OCI-LY3 (cell line): ENCODE measurements at regions not wholly inside any gene's neighbourhood (a gene's known extent, or its start where the extent isn't known, plus 50 kb on each side); places are given as distances from the start of the nearest gene placed in this dataset.

Experiments used
- H2AFZ ChIP-seq: fragments of 200-600, 300-600 bp; shearing (Covaris generic); 2 replicates; pipeline ENCODE4 v1.6.0; 2014; ENCODE audit warnings: antibody characterized with exemption, low read depth, low read length
- H3K27ac ChIP-seq: fragments of 200-600, 300-600 bp; sonication (generic); 2 replicates; pipeline ENCODE4 v1.5.1; 2014; ENCODE audit warnings: mild to moderate bottlenecking, low read length, moderate library complexity, mixed read lengths
- H3K27me3 ChIP-seq: fragments of 200-600, 300-600 bp; sonication (generic); 2 replicates; pipeline ENCODE4 v1.6.1; 2014; ENCODE audit warnings: low read depth, low read length, mixed read lengths
- H3K36me3 ChIP-seq: fragments of 200-600, 300-600 bp; sonication (generic); replicated peaks from 2 replicates; pipeline ENCODE3; 2014; ENCODE audit warnings: low read depth, low read length, mixed read lengths
- H3K4me1 ChIP-seq: fragments of 300-600, 200-600 bp; sonication (generic); 2 replicates; pipeline ENCODE4 v1.6.1; 2014; ENCODE audit warnings: low read length, mixed read lengths
- H3K4me2 ChIP-seq: fragments of 200-600, 300-600 bp; sonication (generic); 2 replicates; pipeline ENCODE4 v1.6.1; 2014; ENCODE audit warnings: low read length, mixed read lengths
- H3K4me3 ChIP-seq: fragments of 300-600, 200-600 bp; sonication (generic); 2 replicates; pipeline ENCODE4 v1.5.1; 2014; ENCODE audit warnings: antibody characterized with exemption, mild to moderate bottlenecking, low read length, moderate library complexity
- H3K79me2 ChIP-seq: fragments of 300-600, 200-600 bp; shearing (Covaris generic); 2 replicates; pipeline ENCODE4 v1.6.1; 2014; ENCODE audit warnings: mild to moderate bottlenecking, low read length, mixed read lengths
- H3K9ac ChIP-seq: fragments of 300-600, 200-600 bp; shearing (Covaris generic); 2 replicates; pipeline ENCODE4 v1.6.0; 2014; ENCODE audit warnings: mild to moderate bottlenecking, low read length, moderate library complexity
- H3K9me3 ChIP-seq: fragments of 200-600, 300-600 bp; shearing (Covaris generic); 2 replicates; pipeline ENCODE4 v1.6.1; 2014; ENCODE audit warnings: low read length, mixed read lengths; ENCODE audit not compliant: insufficient read depth
- H4K20me1 ChIP-seq: fragments of 200-600, 300-600 bp; sonication (generic); 2 replicates; pipeline ENCODE4 v1.6.1; 2016; ENCODE audit warnings: low read length, mixed read lengths; ENCODE audit not compliant: insufficient read depth
- CTCF ChIP-seq: fragments of 200-600, 300-600 bp; sonication (generic); IDR thresholded peaks from 2 replicates; pipeline ENCODE4 v1.5.1; 2014; ENCODE audit warnings: antibody characterized with exemption, low read length, low read depth
- EZH2phosphoT487 ChIP-seq: fragments of 200-600 bp; shearing (Covaris generic); IDR thresholded peaks from 2 replicates; pipeline ENCODE4 v1.6.1; 2018; ENCODE audit warnings: antibody characterized with exemption, mixed run types, low read depth

DNA sequence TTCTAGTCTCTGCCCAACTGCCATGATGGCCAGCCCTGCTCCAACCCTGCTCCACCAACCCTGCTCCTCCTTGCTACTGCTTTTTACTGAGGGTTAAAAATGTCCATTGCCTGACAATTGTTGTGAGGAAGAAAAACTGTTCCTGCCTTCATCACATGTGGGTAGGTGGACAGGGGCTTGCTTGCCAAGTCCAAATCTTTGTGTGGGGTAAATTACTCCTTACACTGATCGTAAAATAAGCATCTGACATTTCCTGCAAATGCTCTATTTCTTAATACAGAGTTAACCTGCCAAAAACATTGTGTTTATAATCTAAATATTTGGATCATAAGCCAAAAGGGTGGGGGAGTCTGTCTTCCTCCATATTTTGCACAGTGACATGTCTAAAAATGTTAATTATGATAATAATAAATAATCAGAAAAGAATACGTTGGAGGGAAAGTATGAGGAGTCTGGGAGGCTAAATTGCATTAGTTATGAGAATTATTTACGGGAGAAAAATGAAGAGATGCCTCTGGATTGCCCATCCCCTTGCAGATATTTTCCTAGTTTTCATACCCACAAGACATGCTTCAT is 242.5 kb upstream of the TBL1XR1 start:
- TF ChIP-seq CTCF, result no peak
- no peak for TF ChIP-seq EZH2phosphoT487
- no peaks in the 10 kb centered on the region for H3K27me3 ChIP-seq
- H3K27ac ChIP-seq, result no peak overlapping the region

GRCh38 chr3:177440456-177441104 is 243.3 kb upstream of the TBL1XR1 start:
- no peaks in the 10 kb centered on the region for H3K9me3 ChIP-seq
- TF ChIP-seq EZH2phosphoT487 (no peak), CTCF (no peak)

More for the DNA sequence above, 242.5 kb upstream of the TBL1XR1 start:
- Histone ChIP-seq H2AFZ (no peak overlapping the region), H3K79me2 (no peaks in the 10 kb centered on the region), H3K9ac (no peak overlapping the region), H3K4me3 (no peak overlapping the region), H3K4me2 (no peak overlapping the region), H3K9me3 (no peaks in the 10 kb centered on the region), H3K4me1 (peaks cover 44% of the 10 kb centered on the region), H3K36me3 (no peaks in the 10 kb centered on the region), H4K20me1 (no peaks in the 10 kb centered on the region)

DNA sequence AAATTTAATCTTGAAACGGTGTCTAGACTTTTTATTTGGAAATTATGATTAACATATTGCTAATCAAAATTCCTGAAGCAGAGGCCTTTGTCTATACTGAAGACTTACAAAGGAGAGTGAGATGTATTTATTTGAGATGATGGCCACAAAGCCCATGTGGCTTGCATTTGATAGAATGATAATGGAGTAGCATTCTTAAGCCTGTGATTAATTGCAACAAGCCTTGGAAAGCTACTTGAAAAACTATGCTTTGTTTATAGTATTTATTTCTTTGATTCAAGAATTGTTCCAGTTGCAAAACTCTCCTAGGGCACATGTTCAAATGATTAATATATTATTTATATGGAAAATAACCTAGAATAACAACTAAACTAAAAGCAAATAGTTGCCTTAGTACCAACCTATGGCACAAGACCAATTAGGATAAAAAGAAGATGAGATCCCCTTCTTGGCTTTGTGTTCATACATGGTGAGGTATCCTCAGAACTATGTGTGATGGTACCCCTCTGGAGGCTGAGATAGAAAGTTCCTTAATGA is 244.1 kb upstream of the TBL1XR1 start:
- H3K27ac ChIP-seq, result peak overlapping the region; percentile 98
- H2AFZ ChIP-seq, result no peak overlapping the region
- H3K27me3 ChIP-seq, result no peaks in the 10 kb centered on the region
- no peaks in the 10 kb centered on the region for H3K9me3 ChIP-seq
- TF ChIP-seq EZH2phosphoT487, result no peak
- no peak; the same call in 1 of the 2 replicates for TF ChIP-seq CTCF
- peak overlapping the region; percentile 91 for H3K4me2 ChIP-seq
- no peaks in the 10 kb centered on the region for H3K36me3 ChIP-seq
- peak overlapping the region; percentile 28 for H3K4me3 ChIP-seq
- peak overlapping the region; percentile 55 for H3K9ac ChIP-seq
- no peaks in the 10 kb centered on the region for H4K20me1 ChIP-seq
- no peaks in the 10 kb centered on the region for H3K79me2 ChIP-seq
- peaks cover 49% of the 10 kb centered on the region for H3K4me1 ChIP-seq

More at GRCh38 chr3:177440456-177441104, 243.3 kb upstream of the TBL1XR1 start:
- Histone ChIP-seq H3K4me3 (no peak overlapping the region), H3K4me1 (peaks cover 44% of the 10 kb centered on the region), H3K27ac (no peak overlapping the region), H3K36me3 (no peaks in the 10 kb centered on the region), H3K9ac (no peak overlapping the region), H4K20me1 (no peaks in the 10 kb centered on the region), H3K27me3 (no peaks in the 10 kb centered on the region), H3K79me2 (no peaks in the 10 kb centered on the region), H2AFZ (no peak overlapping the region), H3K4me2 (no peak overlapping the region)

GRCh38 chr3:177441813-177442646 is 244.7 kb upstream of the TBL1XR1 start:
- no peak for TF ChIP-seq EZH2phosphoT487
- TF ChIP-seq CTCF, result 0 out of 2 replicates have a peak, but pooled peaks have one; percentile 16
- H3K27ac ChIP-seq, result peak overlapping the region; percentile 98

More at GRCh38 chr3:177441813-177442646, 244.7 kb upstream of the TBL1XR1 start:
- peaks cover 50% of the 10 kb centered on the region for H3K4me1 ChIP-seq
- no peaks in the 10 kb centered on the region for H4K20me1 ChIP-seq
- H3K9me3 ChIP-seq, result no peaks in the 10 kb centered on the region
- H3K79me2 ChIP-seq, result no peaks in the 10 kb centered on the region
- peak overlapping the region; percentile 91 for H3K4me2 ChIP-seq
- peak overlapping the region; percentile 79 for H3K9ac ChIP-seq
- H3K4me3 ChIP-seq, result peak overlapping the region; percentile 69
- no peaks in the 10 kb centered on the region for H3K36me3 ChIP-seq
- H2AFZ ChIP-seq, result 0 out of 2 replicates have a peak overlapping the region, but pooled peaks have one; percentile 5
- no peaks in the 10 kb centered on the region for H3K27me3 ChIP-seq
